GM19025 (cell line): ENCODE measurements at regions not wholly inside any gene's neighbourhood (a gene's known extent, or its start where the extent isn't known, plus 50 kb on each side); places are given as distances from the start of the nearest gene placed in this dataset.

Source experiments
- ATAC-seq: cut with Tn5 transposase; IDR thresholded peaks from one replicate; pipeline ENCODE4 v1.9.1; 2021; ENCODE audit warnings: mild to moderate bottlenecking, low read depth, moderate library complexity; ENCODE audit not compliant: unreplicated experiment

DNA sequence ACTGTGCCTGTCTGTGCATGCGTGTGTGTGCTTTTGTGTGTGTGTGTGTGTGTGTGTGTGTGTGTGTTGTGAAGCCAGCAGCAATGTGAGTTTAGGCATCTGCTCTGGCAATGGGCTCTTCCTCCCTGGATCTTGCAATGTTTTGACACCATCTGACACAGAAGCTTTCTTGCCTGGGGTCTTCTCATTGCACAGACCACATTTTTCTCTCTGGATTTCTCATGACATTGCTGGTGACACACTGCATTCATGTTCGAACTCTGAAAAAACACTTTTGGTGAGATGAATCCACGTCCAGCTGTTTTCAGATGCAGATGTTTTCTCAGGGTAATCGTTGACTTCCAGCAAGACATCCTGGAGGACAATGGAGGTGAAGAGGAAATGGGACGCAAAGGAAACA is 63.0 kb upstream of the FZD8 start:
- ATAC-seq, result no peak

DNA sequence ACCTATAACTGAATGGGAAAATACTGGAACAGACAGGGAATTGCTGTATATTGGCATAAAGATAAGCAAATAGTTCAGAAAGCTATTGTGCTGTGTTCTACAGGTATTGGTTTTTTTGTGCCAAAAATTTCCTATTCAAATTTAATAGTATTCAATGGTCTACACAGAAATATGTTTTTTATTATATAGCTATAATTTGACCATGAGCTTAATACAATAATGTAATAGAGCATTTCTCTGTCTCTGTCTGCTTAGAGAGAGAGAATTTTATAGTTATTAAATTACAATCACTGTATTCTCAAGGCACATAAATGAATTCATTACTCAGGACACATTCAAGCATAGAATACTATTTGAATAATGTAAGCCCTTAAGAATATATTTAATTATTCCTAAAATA is 62.3 kb upstream of the FZD8 start:
- no peak for ATAC-seq

DNA sequence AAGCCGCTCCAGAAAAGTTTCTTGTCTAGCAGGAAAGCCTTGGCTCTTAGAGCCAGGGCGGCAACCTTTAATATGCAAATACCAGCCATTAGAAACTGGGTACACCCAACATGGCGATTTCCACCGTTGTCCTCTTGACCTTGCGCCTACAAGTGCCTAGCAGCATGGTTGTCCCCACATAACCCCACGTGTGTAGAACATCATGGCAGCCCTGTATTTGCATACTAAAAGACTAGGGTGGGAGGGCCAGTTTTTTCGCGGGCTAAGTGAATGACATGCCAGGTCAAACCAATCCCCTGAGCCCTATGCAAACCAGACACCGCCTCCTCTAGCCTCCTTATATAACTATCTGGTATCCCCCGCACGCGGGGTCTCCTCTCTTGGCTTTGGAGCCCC is 58.4 kb upstream of the FZD8 start:
- no peak for ATAC-seq

DNA sequence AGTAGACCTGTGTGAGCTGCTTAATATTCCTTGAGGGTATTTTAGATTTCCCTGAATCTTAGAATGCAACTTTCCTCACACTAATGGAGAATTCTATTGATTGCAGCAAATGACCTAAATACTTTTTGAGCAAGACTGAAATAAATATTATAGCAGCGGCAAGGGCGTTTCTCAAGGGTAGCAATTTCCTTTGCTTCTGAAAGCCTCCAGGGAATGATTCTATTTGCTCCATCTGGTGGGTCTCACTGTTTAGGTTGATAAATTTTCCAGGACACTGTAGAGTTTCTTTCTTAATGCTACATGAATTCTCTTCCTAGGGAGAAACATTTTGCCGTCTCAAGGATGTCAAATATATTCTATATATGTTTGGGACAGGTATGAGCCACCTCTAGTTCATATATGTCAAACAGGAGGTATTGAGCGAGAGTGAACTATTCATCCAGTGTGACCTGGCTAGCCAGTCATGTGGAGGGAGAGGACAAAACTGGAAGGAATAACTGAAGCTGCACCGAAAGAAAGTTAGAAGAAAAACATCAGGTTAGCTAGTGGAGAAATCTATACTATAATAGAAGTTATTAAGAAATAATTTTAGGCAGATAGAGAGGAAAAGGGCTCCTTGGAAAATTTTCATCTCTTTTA is 57.9 kb upstream of the FZD8 start:
- no peak for ATAC-seq

DNA sequence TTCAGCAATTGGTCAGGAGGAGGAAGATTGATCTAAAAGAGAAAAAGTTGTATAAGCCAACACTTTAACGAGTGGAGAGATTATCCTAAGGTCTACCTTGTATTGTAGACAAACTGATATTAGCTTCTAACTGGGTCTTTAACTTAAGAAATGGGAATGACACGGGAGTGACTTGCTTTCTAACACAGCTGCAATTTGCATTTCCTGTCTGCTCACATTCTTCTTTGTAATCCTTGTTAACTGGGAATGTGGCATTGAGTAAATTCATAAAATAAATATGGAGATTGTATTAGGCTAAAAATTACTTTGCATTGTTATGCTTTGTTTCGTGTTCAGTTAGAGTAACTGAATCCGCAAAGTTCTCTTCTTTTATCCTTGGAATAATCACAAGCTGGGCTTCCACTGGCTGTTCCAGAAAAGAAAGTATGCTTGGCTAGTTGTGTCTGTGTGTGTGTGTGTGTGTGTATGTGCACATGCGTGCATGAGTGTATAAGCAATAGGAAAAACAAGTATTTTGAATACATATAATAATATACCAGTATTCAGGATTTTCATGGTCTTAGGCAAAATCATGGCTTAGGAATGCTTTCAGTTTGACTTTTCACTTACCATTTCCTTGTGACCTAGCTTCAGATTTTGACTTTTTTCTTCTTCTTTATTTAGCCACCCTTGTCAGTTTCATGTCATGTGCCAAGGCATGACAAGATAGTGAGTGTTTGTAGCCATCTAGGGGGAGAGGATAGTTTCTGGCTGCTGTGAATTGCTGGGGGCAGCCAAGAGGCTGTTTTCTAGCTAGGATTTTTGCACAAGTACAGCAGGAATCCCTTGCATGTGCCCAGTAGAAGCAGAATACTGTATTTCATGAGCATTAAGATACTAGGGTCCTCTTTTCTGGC is 54.5 kb upstream of the FZD8 start:
- ATAC-seq, result no peak

DNA sequence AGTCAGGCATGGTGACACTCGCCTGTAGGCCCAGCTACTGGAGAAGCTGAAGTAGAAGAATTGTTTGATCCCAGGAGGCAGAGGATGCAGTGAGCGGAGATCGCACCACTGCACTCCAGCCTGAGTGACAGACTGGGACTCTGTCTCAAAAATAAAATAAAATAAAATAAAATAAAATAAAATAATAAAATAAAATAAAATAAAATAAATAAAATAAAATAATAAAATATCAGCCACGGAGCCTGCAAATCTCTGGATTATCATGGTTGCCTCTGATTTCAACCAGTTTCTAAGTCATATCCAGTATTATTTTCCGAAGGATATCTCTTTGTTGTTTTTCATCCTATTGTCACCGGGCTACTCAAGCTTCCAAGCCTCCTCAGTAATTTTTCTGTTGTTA is 51.7 kb upstream of the FZD8 start:
- no peak for ATAC-seq
